Body of pancreas (tissue), 4 donors: ENCODE measurements at regions not wholly inside any gene's neighbourhood (a gene's known extent, or its start where the extent isn't known, plus 50 kb on each side); places are given as distances from the start of the nearest gene placed in this dataset.

Experiments
- CTCF ChIP-seq, 7 experiments: fragments of 450-650 bp in 4 of 7; fragments of 200-600 bp in 3 of 7; sonication (generic) in 3 of 7; IDR thresholded peaks; one replicate each; pipeline ENCODE4 v1.5.1; 2016 to 2019; ENCODE audit warnings: antibody characterized with exemption in 7 of 7
- POLR2A ChIP-seq, 3 donors: fragments of 450-650 bp; IDR thresholded peaks; one replicate each; pipeline ENCODE4 v1.6.1; 2016; ENCODE audit warnings: antibody characterized with exemption in 3 of 3, mild to moderate bottlenecking in 2 of 3

- no peak for TF ChIP-seq CTCF (IDR thresholded peaks at IDR 0.05)
- TF ChIP-seq POLR2A (IDR thresholded peaks at IDR 0.05) = no peak
Measured at GRCh38 chr6:146903451-146903850, 300.8 kb upstream of the STXBP5 start.
